HepG2 (cell line): ENCODE measurements at regions not wholly inside any gene's neighbourhood (a gene's known extent, or its start where the extent isn't known, plus 50 kb on each side); places are given as distances from the start of the nearest gene placed in this dataset.

Source experiments
- AHR ChIP-seq: IDR thresholded peaks from 2 replicates; pipeline ENCODE4 v1.6.1; 2018; ENCODE audit warnings: missing genetic modification reagents, missing compliant biosample characterization
- GABPB1 ChIP-seq: IDR thresholded peaks from 2 replicates; pipeline ENCODE4 v1.6.1; 2016; ENCODE audit warnings: mild to moderate bottlenecking, missing genetic modification reagents, moderate library complexity, missing compliant biosample characterization
- JUND ChIP-seq: sonication (generic); formaldehyde crosslinking; IDR thresholded peaks from 2 replicates; pipeline ENCODE4 v1.8.0; 2022; ENCODE audit warnings: mild to moderate bottlenecking, missing genetic modification reagents
- MATR3 ChIP-seq: sonication (generic); formaldehyde crosslinking; IDR thresholded peaks from 2 replicates; pipeline ENCODE4 v1.4.0; 2020; ENCODE audit warnings: missing genetic modification reagents
- RFX3 ChIP-seq: IDR thresholded peaks from 2 replicates; pipeline ENCODE4 v1.6.1; 2016; ENCODE audit warnings: missing biosample characterization, missing genetic modification reagents
- RNF2 ChIP-seq: fragments of 450-650 bp; conservative IDR thresholded peaks from 2 replicates; pipeline ENCODE4 v1.6.1; 2016; ENCODE audit warnings: low read depth
- ZKSCAN5 ChIP-seq: sonication (generic); formaldehyde crosslinking; IDR thresholded peaks from 2 replicates; pipeline ENCODE4 v1.5.1; 2020; ENCODE audit warnings: mild to moderate bottlenecking, missing genetic modification reagents
- ZNF354B ChIP-seq: sonication (generic); formaldehyde crosslinking; IDR thresholded peaks from 2 replicates; pipeline ENCODE4 v1.8.0; 2022; ENCODE audit warnings: mild to moderate bottlenecking, missing genetic modification reagents
- ZNF446 ChIP-seq: sonication (generic); formaldehyde crosslinking; IDR thresholded peaks from 2 replicates; pipeline ENCODE4 v1.5.0; 2020; ENCODE audit warnings: mild to moderate bottlenecking, missing genetic modification reagents
- ZNF839 ChIP-seq: sonication (generic); formaldehyde crosslinking; IDR thresholded peaks from 2 replicates; pipeline ENCODE4 v1.4.0; 2020; ENCODE audit warnings: missing genetic modification reagents, mild to moderate bottlenecking, borderline replicate concordance
- TF ChIP-seq, protein P1 (sequence below), 2 experiments: fragments of 450-650 bp in 1 of 2; sonication (generic) in 1 of 2; formaldehyde crosslinking in 1 of 2; IDR thresholded peaks; 2 replicates each; pipeline versions ENCODE4 v1.6.1 to v1.8.0; 2016 to 2022; ENCODE audit warnings: antibody characterized with exemption in 1 of 2, mild to moderate bottlenecking in 1 of 2, missing genetic modification reagents in 1 of 2
- TF ChIP-seq, protein P2 (sequence below): IDR thresholded peaks from 2 replicates; pipeline ENCODE4 v1.6.1; 2016; ENCODE audit warnings: low read depth, borderline replicate concordance

- TF ChIP-seq, protein P1, sequence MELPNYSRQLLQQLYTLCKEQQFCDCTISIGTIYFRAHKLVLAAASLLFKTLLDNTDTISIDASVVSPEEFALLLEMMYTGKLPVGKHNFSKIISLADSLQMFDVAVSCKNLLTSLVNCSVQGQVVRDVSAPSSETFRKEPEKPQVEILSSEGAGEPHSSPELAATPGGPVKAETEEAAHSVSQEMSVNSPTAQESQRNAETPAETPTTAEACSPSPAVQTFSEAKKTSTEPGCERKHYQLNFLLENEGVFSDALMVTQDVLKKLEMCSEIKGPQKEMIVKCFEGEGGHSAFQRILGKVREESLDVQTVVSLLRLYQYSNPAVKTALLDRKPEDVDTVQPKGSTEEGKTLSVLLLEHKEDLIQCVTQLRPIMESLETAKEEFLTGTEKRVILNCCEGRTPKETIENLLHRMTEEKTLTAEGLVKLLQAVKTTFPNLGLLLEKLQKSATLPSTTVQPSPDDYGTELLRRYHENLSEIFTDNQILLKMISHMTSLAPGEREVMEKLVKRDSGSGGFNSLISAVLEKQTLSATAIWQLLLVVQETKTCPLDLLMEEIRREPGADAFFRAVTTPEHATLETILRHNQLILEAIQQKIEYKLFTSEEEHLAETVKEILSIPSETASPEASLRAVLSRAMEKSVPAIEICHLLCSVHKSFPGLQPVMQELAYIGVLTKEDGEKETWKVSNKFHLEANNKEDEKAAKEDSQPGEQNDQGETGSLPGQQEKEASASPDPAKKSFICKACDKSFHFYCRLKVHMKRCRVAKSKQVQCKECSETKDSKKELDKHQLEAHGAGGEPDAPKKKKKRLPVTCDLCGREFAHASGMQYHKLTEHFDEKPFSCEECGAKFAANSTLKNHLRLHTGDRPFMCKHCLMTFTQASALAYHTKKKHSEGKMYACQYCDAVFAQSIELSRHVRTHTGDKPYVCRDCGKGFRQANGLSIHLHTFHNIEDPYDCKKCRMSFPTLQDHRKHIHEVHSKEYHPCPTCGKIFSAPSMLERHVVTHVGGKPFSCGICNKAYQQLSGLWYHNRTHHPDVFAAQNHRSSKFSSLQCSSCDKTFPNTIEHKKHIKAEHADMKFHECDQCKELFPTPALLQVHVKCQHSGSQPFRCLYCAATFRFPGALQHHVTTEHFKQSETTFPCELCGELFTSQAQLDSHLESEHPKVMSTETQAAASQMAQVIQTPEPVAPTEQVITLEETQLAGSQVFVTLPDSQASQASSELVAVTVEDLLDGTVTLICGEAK (IDR thresholded peaks at IDR 0.05), result no peak
- TF ChIP-seq, protein P1 (CRISPR knock-in tag; IDR thresholded peaks at IDR 0.05), result no peak
- TF ChIP-seq MATR3 (CRISPR knock-in tag) (no peak), RNF2 (no peak), AHR (CRISPR knock-in tag) (no peak), GABPB1 (CRISPR knock-in tag) (no peak), ZNF354B (CRISPR knock-in tag) (no peak), ZNF839 (no peak), ZKSCAN5 (no peak), JUND (CRISPR knock-in tag) (no peak), RFX3 (CRISPR knock-in tag) (no peak), ZNF446 (CRISPR knock-in tag) (no peak)
- TF ChIP-seq, protein P2, sequence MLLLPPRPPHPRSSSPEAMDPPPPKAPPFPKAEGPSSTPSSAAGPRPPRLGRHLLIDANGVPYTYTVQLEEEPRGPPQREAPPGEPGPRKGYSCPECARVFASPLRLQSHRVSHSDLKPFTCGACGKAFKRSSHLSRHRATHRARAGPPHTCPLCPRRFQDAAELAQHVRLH (CRISPR knock-in tag), result no peak
Measured at GRCh38 chr15:70442211-70442610, 321.1 kb downstream of the UACA start (continued).
